HG03045 (cell line): ENCODE measurements at regions not wholly inside any gene's neighbourhood (a gene's known extent, or its start where the extent isn't known, plus 50 kb on each side); places are given as distances from the start of the nearest gene placed in this dataset.
"Not testable (repeated sequence)": the region's sequence is repeated elsewhere in the genome, so short reads cannot be mapped to it uniquely, and the experiment has no call there.

Experiments used
- ATAC-seq: cut with Tn5 transposase; IDR thresholded peaks from one replicate; pipeline ENCODE4 v1.9.1; 2021; ENCODE audit warnings: mild to moderate bottlenecking, moderate library complexity; ENCODE audit not compliant: unreplicated experiment

DNA sequence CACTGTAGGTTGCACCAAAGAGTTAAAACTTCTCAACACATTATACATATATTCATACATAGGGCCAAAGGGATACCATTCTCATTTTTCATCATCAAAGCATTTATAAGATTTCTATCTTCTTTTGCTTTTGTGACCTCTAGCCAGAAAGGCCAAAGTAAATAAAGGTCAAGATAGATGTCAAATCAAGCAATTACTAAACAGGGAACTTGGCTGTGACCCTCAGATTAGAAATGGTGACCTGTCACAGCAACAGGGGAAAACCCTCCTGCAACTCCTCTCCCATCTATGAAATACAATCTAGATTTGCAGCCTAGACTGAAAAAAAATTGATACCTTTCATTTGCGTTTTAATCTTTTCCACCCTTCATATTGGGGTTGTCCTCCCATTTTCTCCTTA lies 225.6 kb upstream of the FAM241A start:
- ATAC-seq = no peak

GRCh38 chr4:111921714-111922113 lies 223.5 kb upstream of the FAM241A start:
- ATAC-seq = no peak

GRCh38 chr4:111923786-111924185 lies 221.5 kb upstream of the FAM241A start:
- no peak for ATAC-seq

DNA sequence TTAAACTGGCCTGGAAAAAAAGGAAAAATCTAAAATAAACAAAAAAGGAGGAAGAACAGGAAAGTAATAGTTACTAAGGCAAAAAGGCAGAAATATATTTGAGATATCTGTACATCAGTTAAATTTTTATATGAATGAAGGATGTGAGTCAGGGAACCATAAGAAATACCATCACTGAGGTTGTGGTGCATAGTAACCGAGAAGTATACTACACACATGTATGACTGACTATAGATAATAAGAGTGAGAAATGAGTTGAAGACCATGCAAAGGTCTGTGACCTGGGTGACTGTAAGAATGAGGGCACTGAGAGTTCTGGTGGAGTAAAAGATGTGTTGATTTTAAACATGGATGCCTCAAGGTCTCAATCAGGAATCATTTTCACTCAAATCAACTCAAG lies 220.6 kb upstream of the FAM241A start:
- no peak for ATAC-seq

GRCh38 chr4:111930659-111931058 lies 214.6 kb upstream of the FAM241A start:
- peak; percentile 96 for ATAC-seq

DNA sequence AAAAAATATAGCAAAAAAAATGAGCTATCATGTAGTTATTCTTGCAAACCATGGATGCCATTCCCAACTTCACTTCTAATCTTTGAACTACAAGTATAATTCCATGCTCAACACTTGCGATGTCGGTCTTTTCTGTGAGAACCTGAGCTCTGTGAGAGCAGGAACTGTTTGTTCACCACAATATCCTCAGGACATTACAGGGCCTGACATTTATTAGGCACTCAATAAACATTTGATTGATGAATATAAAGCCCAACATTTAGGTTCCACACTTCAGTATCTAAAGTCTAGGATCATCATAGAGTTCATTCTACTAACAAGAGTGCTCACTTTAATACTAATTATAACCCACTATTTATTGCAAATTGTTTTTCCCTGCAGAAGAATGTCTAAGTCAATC lies 211.6 kb upstream of the FAM241A start:
- no peak for ATAC-seq

- no peak for ATAC-seq
Observed at GRCh38 chr4:111934314-111934713, 210.9 kb upstream of the FAM241A start.

GRCh38 chr4:111937368-111937767 lies 207.9 kb upstream of the FAM241A start:
- ATAC-seq = no peak

DNA sequence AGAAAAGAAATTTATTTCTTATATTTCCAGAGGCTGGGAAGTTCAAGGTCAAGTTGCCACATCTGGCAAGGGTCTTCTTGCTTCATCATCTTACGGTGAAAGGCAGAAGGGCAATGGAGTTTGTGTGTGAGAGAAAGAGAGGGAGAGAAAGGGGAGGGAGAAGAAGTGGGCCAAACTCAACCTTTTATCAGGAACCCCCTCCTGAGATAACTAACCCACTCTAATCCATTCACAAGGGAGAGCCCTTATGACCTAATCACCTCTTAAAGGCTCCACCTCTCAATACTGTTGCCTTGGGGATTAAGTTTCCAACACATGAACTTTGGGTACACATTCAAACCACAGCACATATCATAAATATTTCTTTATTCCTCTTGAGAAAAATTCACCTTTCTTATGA lies 203.3 kb upstream of the FAM241A start:
- no peak for ATAC-seq

- ATAC-seq = peak; percentile 86
Observed at GRCh38 chr4:111943796-111944203, 201.5 kb upstream of the FAM241A start.

DNA sequence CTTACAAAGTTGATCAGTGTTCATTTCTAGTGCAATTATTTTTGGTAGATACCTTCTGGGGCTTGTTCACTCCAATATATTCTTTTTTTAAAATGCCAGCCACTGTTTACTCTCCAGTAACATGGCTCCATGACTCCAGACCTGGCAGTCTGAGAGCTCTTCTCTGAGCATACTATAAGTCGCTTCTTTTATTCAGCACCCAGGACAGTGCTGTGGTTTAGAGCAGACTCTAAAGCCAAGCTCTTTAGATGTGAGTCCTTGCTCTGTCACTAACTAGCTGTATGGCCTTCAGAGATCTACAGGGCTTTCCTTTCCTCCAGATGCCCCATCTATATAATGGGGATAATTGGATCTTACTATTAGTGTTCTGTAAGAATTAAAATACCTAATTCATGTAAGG lies 200.2 kb upstream of the FAM241A start:
- ATAC-seq = no peak

DNA sequence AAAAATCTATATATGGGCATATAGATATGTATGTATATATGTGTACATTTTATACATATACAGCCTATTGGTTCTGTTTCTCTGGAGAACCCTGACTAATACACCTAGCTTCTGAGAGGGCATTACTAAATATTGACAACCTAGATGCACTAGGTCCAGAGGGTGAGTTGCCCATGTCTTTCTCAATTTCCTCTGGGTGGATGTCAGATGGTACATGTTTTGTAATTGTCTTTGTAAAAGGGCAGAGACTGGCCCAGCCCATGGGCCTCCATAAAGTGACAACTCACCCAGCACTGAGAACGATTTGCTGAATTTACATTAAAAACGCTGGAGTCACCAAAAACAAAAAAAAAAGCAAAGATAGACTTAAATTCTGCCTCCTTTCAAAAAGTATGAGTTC lies 198.5 kb upstream of the FAM241A start:
- no peak for ATAC-seq

DNA sequence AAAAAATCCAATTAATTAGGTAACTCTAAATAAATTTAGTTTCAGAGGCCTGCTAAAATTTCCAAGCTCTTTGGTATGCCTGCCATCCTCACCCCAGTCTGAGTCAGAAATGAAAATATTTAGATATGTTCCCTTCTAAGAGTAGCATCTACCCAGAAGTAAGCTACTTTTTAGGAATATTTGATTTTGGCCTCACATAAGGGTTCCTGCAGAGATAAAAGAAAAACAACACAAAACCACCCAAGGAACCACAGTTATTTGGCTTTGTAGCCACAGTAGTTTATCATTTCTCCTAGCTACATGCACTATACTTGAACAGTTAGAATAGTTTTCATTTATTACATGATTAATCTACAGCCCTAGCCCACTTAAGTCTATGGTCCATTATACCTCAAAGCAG lies 192.6 kb upstream of the FAM241A start:
- ATAC-seq = no peak

GRCh38 chr4:111954550-111954949 lies 190.7 kb upstream of the FAM241A start:
- ATAC-seq = no peak

GRCh38 chr4:111955001-111955400 lies 190.3 kb upstream of the FAM241A start:
- no peak for ATAC-seq

DNA sequence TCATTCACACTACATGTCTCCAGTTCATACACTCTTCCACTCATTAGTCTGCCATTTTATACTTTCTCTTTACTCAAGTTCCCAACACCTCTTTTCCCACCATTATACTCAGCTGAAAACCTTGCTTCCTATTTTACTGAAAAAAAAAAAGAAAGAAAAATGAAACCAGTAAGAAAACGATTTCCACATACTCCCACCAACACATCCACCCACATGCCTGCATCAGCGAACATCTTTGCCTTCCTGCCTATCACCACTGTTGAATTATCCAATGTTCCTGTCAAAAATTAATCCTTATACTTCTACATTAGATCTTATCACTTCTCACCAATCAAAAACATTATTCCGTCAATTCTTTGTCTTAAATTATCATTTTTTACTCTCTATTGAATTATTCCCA lies 188.1 kb upstream of the FAM241A start:
- no peak for ATAC-seq

DNA sequence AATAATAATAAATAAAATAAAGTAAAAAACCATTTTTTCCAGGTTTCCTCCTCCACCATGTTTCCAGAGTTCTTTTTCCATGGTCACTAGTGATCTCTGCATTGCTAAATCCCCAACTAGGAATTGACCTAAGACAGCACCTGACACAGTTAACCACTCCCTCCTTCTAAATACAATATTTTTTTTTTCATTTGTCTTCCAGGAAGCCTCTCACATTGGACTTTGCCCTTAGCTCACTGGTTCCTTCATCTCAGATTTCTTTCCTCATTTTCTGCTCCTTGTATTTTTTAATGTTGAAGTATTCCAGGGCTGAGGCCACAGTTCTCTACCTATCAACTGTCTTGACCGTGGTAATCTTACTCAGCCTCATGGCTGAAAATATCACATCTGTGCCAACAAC lies 187.3 kb upstream of the FAM241A start:
- no peak for ATAC-seq

DNA sequence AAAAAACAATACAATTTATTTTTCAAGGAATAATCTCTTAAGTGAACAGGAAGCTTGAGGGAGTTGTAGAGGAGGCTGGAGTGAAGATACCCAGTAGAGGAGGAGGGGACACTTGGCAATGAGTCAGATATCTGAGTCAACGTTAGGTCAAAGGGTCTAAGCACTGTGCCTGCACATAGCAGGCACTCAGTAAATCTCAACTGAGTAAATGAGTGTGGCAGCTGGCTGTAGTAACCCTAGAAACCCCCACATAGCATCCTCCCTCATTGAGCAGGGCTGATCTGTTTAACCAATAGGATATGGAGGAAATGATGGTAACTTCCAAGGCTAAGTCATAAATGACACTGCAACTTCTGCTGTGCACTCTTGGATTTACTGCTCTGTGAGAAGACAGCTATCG lies 186.0 kb upstream of the FAM241A start:
- ATAC-seq = peak; percentile 44

- ATAC-seq = peak; percentile 82
Observed at GRCh38 chr4:111960241-111960667, 185.0 kb upstream of the FAM241A start.

- not testable (repeated sequence) for ATAC-seq
Observed at GRCh38 chr4:111961026-111961425, 184.2 kb upstream of the FAM241A start.

DNA sequence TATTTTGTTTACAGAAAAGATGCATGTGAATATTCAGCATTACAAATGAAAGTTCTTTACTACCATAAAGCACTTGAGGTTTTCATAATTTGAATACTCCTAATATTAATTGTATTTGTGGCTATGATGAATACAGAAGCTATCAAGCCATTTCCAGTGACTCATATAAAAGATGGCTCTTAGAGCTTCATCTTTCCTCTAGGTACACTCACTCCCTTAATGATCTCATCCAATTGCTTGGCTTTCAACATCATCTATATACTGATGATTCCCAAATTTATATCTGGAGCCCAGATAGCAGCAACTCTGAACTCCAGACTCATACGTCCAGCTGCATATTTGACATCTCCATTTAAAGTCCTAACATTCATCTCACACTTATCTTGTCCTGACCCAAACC lies 183.4 kb upstream of the FAM241A start:
- no peak for ATAC-seq

DNA sequence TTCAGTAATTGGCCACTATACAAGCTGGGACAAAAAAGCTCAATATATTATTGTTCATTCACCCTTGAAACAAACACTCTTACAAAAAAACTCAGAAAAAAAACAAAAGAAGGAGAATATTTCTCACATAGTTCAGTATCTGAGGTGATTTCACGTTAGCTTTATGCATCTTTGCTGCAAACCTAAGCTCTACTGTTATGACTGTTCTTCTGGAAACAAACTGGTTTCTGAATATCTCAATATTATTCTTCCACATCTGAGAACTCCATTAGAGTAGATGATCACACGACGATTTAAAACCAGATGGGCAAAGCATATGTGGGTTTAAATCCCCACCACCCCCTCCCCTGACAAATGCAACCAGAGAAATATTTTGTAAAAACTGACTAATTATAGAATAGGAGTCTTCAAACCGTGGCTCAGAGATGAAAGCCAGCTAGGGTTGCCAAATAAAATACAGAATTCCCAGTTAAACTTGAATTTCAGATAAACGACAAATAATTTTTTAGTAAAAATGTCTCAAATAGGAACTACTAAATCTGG lies 182.0 kb upstream of the FAM241A start:
- no peak for ATAC-seq

DNA sequence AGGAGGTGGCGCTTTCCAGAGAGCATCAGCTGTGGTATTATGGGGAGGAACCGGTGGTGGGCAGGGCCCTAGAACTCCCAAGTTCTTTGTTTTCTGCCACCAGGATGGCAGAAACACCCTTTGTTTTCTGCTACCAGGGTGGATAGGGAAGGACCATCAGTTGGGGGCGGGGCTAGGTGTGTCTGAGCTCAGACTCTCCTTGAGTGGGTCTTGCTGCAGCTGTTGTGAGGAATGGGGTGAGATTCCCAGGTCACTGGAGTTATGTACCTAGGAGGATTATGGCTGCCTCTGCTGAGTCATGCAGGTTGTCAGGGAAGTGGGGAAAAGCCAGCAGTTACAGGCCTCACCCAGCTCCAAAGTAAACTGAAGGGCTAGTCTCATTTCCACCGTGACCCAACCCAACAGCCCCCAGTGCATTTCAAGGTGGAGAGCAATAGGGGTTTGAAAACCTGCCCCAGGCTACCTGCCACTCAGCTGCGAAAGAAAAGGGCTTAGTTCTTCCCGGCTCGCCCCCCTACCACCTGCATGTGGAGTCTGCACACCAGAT lies 167.8 kb upstream of the FAM241A start:
- no peak for ATAC-seq
